GM13976 (cell line): ENCODE measurements at regions not wholly inside any gene's neighbourhood (a gene's known extent, or its start where the extent isn't known, plus 50 kb on each side); places are given as distances from the start of the nearest gene placed in this dataset.

Experiments used
- DNase-seq: peaks from one replicate; pipeline ENCODE4 v3.0.0; 2012; ENCODE audit warnings: low spot score
- CTCF ChIP-seq: IDR thresholded peaks from 2 replicates; pipeline ENCODE4 v1.5.1; 2012; ENCODE audit warnings: borderline replicate concordance, mild to moderate bottlenecking; ENCODE audit not compliant: insufficient read depth; ENCODE audit errors: extremely low read depth, missing control alignments, control extremely low read depth
- in situ Hi-C: fragments of 300-500 bp; cut with MboI; formaldehyde crosslinking; loops from one replicate; pipeline ENCODE4 v1.12.0; 2022; ENCODE audit warnings: low sequenced_read_pairs, mixed read lengths, inconsistent platforms; ENCODE audit not compliant: unreplicated experiment

GRCh38 chr2:200174433-200175216 lies 131.9 kb upstream of the SPATS2L start:
- in situ Hi-C loops: no loop called here
- no peak for TF ChIP-seq CTCF

GRCh38 chr2:200177971-200178911 lies 128.3 kb upstream of the SPATS2L start:
- no peak for TF ChIP-seq CTCF
- in situ Hi-C loops: no loop called here
- DNase-seq: no peak

More at GRCh38 chr2:200174433-200175216, 131.9 kb upstream of the SPATS2L start:
- DNase-seq: no peak

GRCh38 chr2:200179151-200179550 lies 127.3 kb upstream of the SPATS2L start:
- DNase-seq: no peak
- in situ Hi-C loops: no loop called here
- TF ChIP-seq CTCF: no peak

- in situ Hi-C loops: no loop called here
- TF ChIP-seq CTCF: no peak
These were observed 125.5 kb upstream of the SPATS2L start for GRCh38 chr2:200180943-200181342.

GRCh38 chr2:200181755-200182154 lies 124.7 kb upstream of the SPATS2L start:
- in situ Hi-C loops: no loop called here
- no peak for DNase-seq
- no peak for TF ChIP-seq CTCF

More at GRCh38 chr2:200180943-200181342, 125.5 kb upstream of the SPATS2L start:
- no peak for DNase-seq

GRCh38 chr2:200184748-200185627 lies 121.5 kb upstream of the SPATS2L start:
- no peak for DNase-seq
- in situ Hi-C loops: no loop called here
- TF ChIP-seq CTCF: no peak
